A673 (cell line): ENCODE measurements at regions not wholly inside any gene's neighbourhood (a gene's known extent, or its start where the extent isn't known, plus 50 kb on each side); places are given as distances from the start of the nearest gene placed in this dataset.

Experiments used
- BruUV-seq: library from RNA; stranded (reverse); fragments of 400-500 nt; replicated peaks from 2 replicates; lab custom pipeline; 2021; lab: Mats Ljungman, UMichigan
- CTCF ChIA-PET: fragments of 300-600 bp; sonication (Branson Sonifier 250); formaldehyde crosslinking; loops from one replicate; lab custom pipeline; 2022; ENCODE audit warnings: antibody characterized with exemption; lab: Charles Lee
- POLR2A ChIA-PET: fragments of 300-600 bp; sonication (Branson Sonifier 250); formaldehyde crosslinking; loops from one replicate; lab custom pipeline; 2022; ENCODE audit warnings: antibody characterized with exemption; ENCODE audit not compliant: low non-redundant PET; lab: Charles Lee
- DNase-seq: peaks from one replicate; pipeline ENCODE4 v3.0.0-alpha.2; 2015; ENCODE audit warnings: low spot score
- H3K27ac ChIP-seq: fragments of 200-600 bp; sonication (generic); 2 replicates; pipeline ENCODE4 v1.5.1; 2016; ENCODE audit warnings: mixed run types, low read depth, mild to moderate bottlenecking, mixed read lengths, antibody characterized with exemption, low read length; ENCODE audit not compliant: poor library complexity, severe bottlenecking
- H3K27me3 ChIP-seq: fragments of 200-600 bp; sonication (generic); replicated peaks from 2 replicates; pipeline ENCODE4 v1.6.1; 2017; ENCODE audit warnings: mixed run types, low read depth, mild to moderate bottlenecking, mixed read lengths, antibody characterized with exemption, low read length; ENCODE audit not compliant: insufficient read depth, poor library complexity
- H3K36me3 ChIP-seq: fragments of 200-600 bp; sonication (generic); 2 replicates; pipeline ENCODE4 v1.6.1; 2016; ENCODE audit warnings: mixed run types, mild to moderate bottlenecking, mixed read lengths, antibody characterized with exemption, low read length; ENCODE audit not compliant: insufficient read depth, poor library complexity, severe bottlenecking
- H3K4me1 ChIP-seq: fragments of 200-600 bp; sonication (generic); 2 replicates; pipeline ENCODE4 v1.6.1; 2017; ENCODE audit warnings: mixed run types, mild to moderate bottlenecking, mixed read lengths, antibody characterized with exemption, low read length; ENCODE audit not compliant: insufficient read depth, poor library complexity, severe bottlenecking
- H3K4me3 ChIP-seq: fragments of 200-600 bp; sonication (generic); 2 replicates; pipeline ENCODE4 v1.5.1; 2016; ENCODE audit warnings: low read depth, mixed run types, mild to moderate bottlenecking, mixed read lengths, low read length; ENCODE audit not compliant: poor library complexity, severe bottlenecking
- H3K9me3 ChIP-seq: fragments of 200-600 bp; sonication (generic); 2 replicates; pipeline ENCODE4 v1.6.1; 2016; ENCODE audit warnings: mixed run types, low read depth, mild to moderate bottlenecking, mixed read lengths, antibody characterized with exemption, low read length; ENCODE audit not compliant: poor library complexity, severe bottlenecking
- EZH2 ChIP-seq: fragments of 200-600 bp; sonication (generic); IDR thresholded peaks from 2 replicates; pipeline ENCODE4 v1.6.1; 2017; ENCODE audit warnings: borderline replicate concordance, low read depth, mild to moderate bottlenecking, mixed read lengths, antibody characterized with exemption, low read length; ENCODE audit not compliant: poor library complexity, severe bottlenecking
- intact Hi-C: fragments of 100-400 bp; cut with micrococcal nuclease; formaldehyde crosslinking; loops from one replicate; pipeline ENCODE4 v1.10.0; 2022; ENCODE audit not compliant: unreplicated experiment
- TF ChIP-seq, protein P1 (sequence below): fragments of 300-800, 200-600 bp; sonication (generic); conservative IDR thresholded peaks from 2 replicates; pipeline ENCODE4 v1.5.1; 2017; ENCODE audit warnings: low read depth, mild to moderate bottlenecking, antibody characterized with exemption, low read length, moderate library complexity, mixed read lengths

DNA sequence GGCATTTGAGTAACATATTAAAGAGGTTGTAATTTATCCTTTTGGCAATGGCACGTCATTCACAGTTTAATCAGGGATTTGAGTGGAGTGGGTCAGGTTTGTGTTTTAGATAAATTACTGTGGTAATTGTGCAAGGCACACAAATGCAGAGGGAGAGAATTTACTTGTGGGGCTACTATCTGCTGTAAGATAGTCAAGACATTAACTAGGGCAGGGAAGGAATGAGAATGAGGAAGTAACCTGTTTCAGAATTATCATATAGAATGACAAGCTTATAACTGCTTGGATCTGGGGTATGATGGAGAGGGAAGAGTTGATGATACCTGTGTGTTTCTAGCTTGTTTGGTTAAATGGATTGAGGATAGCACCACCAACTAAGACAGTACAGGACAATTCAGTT is 58.9 kb upstream of the ZSWIM2 start:
- intact Hi-C loops, result no loop called here
- CTCF ChIA-PET, result no interaction called here

DNA sequence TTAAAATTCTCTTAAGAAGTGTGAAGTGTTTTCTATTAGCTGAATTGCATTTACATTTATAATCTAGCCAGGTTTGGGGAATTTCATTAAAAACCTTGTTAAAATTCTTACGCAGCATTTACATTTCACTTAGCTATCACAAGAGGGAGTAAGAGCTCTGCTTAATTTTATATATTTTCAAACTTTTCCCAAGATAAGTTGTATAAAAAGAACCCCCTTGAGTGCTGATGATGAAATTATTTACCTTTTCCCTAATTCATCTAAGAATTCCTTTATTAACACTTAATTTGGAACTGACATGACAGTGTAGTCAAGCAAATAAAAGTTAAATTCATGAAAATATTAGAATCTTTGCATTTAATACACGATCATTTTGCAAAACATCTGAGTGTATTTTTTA is 54.2 kb upstream of the ZSWIM2 start:
- intact Hi-C loops, result no loop called here
- TF ChIP-seq, protein P1, sequence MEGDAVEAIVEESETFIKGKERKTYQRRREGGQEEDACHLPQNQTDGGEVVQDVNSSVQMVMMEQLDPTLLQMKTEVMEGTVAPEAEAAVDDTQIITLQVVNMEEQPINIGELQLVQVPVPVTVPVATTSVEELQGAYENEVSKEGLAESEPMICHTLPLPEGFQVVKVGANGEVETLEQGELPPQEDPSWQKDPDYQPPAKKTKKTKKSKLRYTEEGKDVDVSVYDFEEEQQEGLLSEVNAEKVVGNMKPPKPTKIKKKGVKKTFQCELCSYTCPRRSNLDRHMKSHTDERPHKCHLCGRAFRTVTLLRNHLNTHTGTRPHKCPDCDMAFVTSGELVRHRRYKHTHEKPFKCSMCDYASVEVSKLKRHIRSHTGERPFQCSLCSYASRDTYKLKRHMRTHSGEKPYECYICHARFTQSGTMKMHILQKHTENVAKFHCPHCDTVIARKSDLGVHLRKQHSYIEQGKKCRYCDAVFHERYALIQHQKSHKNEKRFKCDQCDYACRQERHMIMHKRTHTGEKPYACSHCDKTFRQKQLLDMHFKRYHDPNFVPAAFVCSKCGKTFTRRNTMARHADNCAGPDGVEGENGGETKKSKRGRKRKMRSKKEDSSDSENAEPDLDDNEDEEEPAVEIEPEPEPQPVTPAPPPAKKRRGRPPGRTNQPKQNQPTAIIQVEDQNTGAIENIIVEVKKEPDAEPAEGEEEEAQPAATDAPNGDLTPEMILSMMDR, result peak; percentile 65
- TF ChIP-seq EZH2, result no peak
- ChIA-PET POLR2A (no interaction called here), CTCF (interaction anchor here (0.6 kb wide), 1 partner anchor 324 kb away, joined by 3 read pairs; no protein-coding TSS in a partner anchor)
- peak; percentile 33 for DNase-seq
- H3K4me3 ChIP-seq, result no peak overlapping the region
- no peaks in the 10 kb centered on the region for H3K36me3 ChIP-seq
- BruUV-seq, result no TSS peak
- no peak overlapping the region for H3K27ac ChIP-seq
- no peaks in the 10 kb centered on the region for H3K27me3 ChIP-seq
- peaks cover 6% of the 10 kb centered on the region for H3K4me1 ChIP-seq
- no peaks in the 10 kb centered on the region for H3K9me3 ChIP-seq

More for the DNA sequence above, 58.9 kb upstream of the ZSWIM2 start:
- H3K36me3 ChIP-seq, result no peaks in the 10 kb centered on the region
- POLR2A ChIA-PET, result interaction anchor here (0.7 kb wide), 1 partner anchor 50 kb away, joined by 3 read pairs; no protein-coding TSS in a partner anchor
- H3K4me3 ChIP-seq, result no peak overlapping the region
- TF ChIP-seq, protein P1, result no peak
- no peak for TF ChIP-seq EZH2
- no peaks in the 10 kb centered on the region for H3K27me3 ChIP-seq
- DNase-seq, result no peak
- no peaks in the 10 kb centered on the region for H3K9me3 ChIP-seq
- BruUV-seq, result no TSS peak
- peaks cover 6% of the 10 kb centered on the region for H3K4me1 ChIP-seq
- H3K27ac ChIP-seq, result no peak overlapping the region
